GM19351 (cell line): ENCODE measurements at regions not wholly inside any gene's neighbourhood (a gene's known extent, or its start where the extent isn't known, plus 50 kb on each side); places are given as distances from the start of the nearest gene placed in this dataset.

Experiments
- ATAC-seq: cut with Tn5 transposase; IDR thresholded peaks from one replicate; pipeline ENCODE4 v1.9.1; 2021; ENCODE audit warnings: mild to moderate bottlenecking, moderate library complexity; ENCODE audit not compliant: unreplicated experiment

DNA sequence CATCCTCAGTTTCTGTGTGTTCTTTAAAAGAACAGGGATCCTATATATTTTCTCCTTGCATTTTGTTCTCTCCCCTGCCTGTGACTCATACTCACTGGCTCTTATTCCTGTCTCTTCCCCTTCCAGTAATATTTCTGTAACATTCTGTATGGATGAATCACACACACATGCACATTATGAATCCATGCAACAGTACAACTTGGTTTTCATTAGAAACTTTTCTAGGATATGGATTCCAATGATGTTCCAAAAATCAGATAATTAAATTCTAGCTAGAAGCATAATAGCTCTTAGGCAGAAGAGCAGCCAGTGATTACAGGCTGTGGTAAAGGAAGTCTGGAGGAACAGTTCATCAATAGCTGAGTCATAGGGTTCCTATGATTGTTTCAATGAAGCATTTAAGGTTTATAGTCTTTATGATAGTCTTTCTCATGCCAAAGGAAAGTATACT is 119.6 kb upstream of the PMFBP1 start:
- ATAC-seq: no peak

DNA sequence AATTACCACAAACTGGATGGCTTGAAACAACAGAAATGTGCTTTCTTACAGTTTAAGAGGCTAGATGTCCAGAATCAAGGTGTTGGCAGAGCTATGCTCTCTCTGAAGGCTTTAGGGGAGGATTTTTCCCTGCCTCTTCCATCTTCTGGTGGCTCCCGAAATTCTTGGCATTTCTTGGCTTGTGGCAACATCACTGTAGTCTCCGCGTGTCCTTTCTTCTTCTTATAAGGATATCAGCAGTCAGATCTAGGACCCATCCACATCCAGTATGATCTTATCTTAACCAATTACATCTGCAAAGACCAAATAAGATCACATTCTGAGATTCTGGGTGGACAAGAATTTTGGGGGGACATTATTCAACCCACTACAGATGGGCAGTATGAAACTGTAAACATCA is 119.2 kb upstream of the PMFBP1 start:
- ATAC-seq: no peak

DNA sequence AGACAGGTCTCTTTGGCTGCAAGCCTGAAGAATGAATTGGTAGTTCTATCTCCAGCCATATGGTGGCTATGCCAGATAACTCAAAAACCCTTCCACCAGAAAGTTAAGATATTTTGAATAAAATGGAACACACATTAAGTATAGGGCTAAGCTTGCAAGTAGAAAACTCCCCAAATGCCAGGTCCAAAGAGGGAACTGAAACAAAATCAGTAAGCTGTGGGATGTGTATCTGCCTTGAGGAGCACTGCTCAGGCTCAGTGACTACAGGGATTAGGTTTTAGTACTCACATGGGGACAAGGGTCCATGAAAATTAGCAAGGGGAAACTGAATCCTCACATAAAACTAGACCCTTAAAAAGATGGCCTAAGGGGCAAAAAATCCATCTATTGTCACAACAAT is 115.7 kb upstream of the PMFBP1 start:
- no peak for ATAC-seq

DNA sequence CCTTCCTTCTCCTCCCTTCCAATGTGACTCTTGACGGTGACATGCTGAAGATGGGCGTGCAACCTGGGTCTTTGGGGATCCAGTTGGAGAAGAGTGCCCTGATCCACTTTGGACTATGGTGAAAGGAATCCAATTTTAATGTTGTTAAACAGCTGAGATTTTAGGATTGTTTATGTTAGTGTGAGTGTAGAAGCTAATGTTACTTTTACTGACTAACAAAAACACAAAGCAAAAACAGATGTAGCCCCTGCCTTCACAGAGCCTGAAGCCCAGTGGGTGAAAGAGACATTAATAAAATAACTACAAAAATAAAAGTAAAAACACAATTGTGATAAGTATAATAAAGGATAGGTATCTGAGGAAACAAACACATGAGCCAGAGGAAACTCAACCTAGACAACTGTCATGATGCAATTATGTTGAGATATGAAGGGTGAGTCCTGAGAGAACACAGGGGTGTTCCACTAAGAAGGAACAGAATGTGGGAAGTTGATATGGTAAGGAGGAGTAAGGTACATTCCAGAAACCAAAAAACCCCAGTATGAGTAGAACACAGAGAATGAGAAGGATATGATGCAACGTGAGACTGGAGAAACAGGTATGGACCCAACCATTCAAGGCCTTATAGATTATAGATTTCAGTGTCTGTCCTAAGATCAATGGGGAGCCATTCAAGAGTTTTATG is 115.1 kb upstream of the PMFBP1 start:
- no peak for ATAC-seq

DNA sequence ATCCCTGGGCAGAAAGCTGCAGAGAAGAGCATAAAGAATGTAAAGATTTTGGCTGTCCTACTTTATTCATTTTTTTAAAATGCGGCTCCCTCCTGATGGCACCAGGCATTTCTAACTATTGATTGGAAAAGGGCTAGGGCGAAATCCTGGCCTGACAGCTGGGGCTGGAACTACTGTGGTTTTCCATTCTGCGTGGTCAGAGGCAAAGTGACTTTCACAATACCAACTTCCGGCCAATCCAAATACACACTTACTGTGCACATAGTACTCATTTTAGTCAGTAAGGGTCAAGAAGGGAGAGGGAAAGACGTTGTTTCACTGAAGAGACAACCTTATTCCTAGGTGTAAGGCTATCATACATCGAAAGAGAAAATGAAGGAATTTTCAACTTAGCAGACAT is 113.8 kb upstream of the PMFBP1 start:
- no peak for ATAC-seq

DNA sequence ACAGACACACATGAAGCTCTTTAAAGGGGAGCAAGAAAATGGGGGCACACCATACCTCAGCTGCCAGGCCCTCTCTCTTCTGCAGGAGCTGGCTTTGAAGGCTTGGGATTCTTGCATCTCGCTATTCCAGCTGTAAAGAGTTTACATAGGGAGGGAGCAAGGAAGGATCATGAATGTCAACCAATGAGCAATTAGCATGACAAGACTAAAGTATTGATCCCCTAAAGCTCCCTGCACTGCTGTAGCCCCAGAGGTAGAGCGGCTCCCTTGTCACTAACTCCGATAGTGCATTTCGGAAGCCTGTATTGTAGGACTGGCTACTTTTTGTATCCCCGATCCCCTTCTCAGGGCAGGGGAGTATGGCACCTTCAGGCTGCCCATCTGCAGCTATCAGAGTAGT is 113.4 kb upstream of the PMFBP1 start:
- ATAC-seq: no peak

DNA sequence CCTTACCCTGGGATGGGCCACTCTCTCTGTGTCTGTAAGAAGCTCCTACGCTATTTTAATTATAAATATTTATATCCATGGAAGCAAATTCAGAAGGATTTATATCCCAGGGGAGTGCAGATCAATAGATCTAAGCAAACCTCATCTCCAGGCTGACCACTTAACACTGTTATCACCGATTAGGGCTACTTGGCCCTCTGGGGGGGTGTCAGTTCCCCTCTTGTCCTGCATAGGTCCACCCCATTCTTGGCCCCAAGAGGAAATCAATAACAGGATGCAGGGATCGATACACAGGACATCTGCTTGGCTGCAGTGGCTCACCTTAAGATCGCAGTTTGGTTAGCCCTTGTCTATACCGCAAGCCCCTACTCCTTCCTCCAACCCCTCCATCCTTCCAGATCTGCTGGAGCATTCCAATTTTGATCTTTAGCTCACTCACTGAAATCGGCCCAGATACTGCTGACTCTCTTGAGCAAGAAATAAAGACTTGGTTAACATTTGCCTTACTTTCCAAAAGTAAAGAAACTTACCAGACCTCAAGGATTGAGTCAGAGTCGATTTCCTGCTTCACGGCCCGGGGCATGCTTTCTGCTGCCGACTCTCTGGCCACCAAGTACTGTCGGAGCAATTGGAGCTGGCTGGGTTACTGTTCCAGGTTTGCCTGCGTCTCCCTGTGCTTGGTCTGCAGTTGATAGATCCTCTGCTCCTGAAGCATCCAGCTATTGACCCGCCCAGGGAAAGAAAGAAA is 112.3 kb upstream of the PMFBP1 start:
- ATAC-seq: no peak

DNA sequence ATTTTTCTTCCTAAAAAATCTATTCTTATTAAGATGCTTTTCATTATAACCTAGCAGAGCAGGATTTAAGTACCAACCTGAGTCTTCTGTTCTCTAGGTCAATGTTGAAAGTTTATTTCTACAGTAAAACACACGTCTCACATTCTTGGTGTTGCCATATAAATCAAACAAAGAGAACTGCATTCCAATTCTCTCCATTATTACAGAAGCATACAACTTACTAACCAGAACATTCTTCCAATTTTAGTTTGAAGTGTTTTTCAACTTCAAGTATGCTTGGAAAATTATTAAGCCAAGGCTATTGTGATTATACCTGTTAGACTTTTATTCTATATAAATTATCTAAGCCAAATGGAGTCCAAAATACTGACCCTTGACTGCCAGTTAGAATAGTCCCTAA is 110.4 kb upstream of the PMFBP1 start:
- ATAC-seq: no peak

DNA sequence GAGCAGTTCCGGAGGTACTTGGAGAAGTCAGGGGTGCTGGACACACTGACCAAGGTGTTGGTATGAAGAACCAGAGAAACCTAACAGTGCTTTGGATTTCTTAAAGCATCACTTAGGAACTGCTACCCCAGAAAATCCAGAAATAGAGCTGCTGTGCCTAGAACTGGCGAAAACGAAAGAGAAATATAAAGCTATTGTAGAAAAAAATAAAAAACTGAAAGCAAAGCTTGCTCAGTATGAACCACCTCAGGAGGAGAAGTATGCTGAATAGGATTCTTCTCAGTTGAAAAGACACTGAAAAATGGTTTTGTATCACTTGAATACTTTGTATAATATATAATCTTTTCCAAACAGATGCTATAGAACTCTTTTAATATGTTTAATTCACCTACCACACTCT is 106.3 kb upstream of the PMFBP1 start:
- ATAC-seq: no peak

DNA sequence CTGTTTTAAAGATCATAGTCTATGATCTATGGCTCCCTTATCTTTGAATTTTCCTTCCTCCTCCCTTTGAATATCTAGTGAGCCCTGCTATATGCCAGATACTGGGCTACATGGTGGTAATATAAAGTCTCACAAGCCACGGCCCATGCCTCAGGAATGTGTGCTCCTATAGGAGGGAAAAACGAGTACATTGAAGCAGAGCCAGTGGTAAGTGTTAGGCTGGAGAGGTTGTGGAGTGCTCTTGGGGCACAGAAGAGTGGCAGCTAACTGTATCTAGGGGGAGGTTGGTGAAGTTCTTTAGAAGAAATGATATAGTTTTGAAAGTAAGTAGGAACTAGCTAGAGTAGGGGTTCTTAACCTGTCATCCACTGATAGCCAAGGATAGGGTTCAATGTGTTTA is 105.8 kb upstream of the PMFBP1 start:
- ATAC-seq: no peak

DNA sequence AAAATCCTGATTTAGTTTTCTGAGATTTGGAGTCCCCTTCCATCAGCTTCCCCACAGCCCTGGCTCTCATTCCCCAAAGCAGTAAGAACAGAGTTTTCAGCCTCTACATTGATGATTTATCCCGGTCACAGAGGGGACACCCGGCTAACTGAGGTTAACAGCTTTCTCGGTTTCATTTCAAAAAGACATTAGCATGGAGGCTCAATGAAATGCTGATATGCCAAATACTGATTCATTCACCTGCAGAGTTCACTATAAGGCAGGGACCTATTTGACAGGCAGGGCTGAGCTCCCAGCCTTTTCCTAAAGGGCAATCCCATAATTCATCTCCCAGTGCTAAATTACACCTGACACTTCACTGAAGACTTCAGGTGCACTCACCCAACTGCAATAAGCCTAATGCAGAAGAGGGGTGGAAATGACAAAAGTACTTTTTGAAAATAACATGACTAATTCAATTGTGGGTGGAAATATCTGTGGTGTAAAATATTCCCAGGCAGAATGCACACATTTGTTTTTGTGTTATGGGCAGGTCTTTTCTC is 99.8 kb upstream of the PMFBP1 start:
- no peak for ATAC-seq

DNA sequence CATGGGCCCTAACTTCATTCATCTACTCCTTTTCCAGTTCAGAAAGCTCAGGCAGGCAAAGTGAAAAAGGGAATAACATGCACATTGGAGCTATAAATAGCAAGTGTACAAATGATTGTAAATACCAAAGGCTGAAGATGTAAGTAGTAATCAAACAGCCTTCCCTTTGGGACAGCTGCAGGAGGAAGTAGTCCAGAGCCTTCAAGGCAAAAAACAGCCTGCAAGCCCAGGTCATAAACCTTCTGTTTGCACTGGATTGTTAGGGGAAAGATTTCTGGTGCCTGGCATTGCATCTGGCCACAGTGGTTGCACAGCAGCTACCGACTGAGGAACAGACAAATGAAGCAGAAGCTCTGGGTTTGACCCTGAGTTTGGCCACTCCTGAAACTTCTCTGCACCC is 98.6 kb upstream of the PMFBP1 start:
- ATAC-seq: no peak

DNA sequence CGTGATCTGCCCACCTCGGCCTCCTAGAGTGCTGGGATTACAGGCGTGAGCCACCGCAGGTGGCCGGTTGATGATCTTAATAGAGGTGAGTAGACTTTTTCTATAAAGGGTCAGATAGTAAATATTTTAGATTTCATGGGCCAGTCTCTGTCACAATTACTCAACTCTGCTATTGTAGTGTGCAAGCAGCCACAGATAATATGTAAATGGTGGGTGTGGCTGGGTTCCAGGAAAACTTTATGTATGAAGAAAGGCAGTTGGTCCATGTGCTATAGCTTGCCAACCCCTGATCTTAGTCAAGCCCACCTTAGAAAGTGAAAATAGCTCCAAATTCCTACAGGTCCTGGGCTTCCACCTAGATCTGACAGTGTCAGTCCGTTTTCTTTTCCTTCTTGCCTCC is 94.9 kb upstream of the PMFBP1 start:
- no peak for ATAC-seq

DNA sequence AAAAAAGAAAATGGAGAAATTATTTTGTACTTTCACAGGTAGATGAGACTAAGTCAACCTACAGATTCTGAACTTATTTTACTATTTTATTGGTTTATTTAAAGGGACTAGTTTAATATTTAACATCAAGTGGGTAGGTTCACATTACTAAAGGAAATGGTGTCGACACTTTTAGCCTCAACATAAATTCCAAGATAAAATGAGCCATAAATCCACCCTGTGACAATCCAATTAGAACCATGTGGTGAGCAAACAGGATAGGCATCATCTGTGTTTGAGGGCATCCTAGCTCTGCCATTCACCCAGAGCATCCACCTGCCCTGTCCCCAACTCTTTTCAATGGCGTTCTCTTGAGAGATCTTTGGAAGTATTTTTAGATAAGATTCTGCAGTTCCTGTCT is 92.8 kb upstream of the PMFBP1 start:
- no peak for ATAC-seq

DNA sequence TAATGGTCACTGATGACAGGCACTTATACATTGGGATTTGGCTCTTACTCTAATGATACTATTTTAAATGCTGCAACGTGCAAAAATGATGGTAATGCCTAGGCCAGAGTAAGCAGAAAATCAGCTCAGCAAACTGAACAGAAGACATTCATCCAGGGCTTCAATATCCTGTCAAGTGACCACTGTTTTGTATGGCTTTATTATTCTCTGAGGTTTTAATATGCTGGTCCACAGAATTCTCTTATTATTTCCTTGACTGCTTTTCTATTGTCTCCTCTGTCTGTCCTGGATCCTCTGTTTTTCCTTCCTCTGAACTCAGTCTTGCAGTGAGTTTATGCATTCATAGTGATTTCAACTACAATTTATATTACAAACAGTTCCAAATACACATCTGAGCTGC is 90.8 kb upstream of the PMFBP1 start:
- no peak for ATAC-seq

DNA sequence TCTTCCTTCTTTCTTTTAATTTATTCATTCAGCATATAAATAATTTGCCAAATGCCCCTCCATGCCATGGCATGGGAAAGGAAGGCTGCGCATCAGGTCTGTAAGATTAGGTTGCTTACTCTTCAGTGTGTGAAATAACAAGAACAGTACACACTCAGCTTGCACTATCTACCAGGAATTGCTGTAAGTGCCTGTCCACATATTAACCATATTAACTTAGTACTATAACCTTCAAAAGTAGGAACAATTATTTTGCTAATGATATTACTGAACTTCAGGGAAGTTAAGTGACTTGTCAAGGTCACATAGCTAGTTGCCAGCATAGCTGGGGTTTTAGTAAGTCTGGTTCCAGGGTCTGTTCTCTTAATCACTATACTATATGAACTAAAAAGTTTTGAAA is 89.2 kb upstream of the PMFBP1 start:
- no peak for ATAC-seq

DNA sequence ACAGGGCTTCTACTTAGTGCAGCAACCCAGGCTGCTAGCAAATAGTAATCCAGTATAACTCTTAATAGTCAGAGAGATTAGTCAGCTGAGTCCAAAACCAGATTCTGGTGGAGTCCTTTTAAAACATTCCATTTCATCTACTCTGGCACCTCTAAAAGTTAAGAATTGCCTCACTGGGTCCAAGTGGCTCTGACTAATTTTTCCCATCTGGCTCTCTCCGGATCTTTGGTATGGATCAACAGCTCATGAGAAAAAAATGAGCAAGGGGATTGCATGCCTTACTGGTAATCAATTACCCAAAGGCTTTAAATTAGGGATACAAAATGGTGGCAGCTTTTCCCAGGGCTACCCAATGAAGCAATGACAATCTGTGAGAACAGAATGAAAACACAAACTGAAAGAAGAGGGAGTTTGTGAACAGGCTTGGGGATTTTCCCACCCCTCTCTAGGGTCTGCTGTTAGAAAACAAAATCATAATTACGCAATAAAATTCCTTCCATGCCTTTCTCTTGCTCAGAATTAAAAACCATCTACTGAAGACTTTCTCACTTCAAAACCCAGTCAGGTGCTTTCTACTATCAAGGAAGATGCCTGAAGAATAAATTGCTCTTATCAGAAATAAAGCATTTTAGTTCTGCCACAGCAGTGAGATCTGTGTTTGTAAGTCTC is 84.6 kb upstream of the PMFBP1 start:
- no peak for ATAC-seq

DNA sequence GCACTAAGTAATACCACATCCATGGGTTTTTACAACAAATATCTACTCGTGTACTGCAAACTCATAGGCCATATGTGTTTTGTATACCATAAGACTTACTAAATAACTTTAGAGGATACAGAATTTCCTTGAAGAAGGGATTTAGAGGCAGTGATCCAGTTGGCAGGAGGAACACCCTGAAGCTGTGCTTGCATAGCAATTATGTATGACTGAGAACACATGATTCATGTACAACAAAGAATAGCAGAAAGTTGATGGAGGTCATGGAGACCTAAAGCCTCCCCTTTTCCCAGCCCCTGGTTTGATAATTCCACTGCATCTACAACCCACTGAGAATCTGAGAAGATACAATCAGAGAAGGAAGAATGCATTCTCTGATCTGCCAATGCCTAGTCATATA is 83.8 kb upstream of the PMFBP1 start:
- ATAC-seq: no peak

DNA sequence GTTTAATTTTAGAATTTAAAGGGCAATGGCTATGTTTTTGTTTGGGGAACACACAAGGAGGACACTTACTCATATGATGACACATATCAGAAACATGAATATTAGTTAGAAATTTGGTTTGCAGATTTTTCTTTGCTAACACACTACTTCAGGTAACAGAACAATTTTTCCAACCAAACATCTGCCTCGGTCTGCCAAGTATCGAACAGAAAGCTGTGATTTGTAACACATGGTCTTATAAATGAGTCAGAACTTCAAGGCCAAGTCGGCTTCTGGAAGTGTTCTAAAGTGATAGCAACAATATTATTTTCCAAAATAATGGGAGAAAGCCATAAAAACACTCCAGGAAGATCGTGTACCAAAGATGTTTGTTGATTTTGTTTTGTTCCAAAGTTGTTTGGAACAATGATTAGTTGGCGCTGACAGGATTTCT is 75.9 kb upstream of the PMFBP1 start:
- no peak for ATAC-seq

DNA sequence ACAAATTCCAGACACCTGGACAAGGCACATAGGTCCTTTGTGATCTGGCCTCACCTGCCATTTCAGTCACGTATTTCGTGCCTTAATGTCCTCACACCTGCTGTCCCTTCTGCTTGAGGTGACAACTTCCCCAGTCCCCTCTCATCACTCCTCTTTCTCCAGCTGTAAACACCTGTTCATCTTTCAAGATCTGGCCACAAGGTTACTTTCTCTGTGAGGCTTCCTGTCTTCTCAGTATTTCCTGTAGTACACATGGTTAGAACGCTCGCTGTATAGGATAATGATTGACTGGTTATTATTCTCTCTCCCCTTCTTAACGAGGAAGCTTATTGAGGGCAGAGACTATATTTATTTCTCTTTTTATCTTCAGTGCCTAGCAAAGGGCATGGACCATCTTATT is 74.5 kb upstream of the PMFBP1 start:
- ATAC-seq: peak; percentile 77

DNA sequence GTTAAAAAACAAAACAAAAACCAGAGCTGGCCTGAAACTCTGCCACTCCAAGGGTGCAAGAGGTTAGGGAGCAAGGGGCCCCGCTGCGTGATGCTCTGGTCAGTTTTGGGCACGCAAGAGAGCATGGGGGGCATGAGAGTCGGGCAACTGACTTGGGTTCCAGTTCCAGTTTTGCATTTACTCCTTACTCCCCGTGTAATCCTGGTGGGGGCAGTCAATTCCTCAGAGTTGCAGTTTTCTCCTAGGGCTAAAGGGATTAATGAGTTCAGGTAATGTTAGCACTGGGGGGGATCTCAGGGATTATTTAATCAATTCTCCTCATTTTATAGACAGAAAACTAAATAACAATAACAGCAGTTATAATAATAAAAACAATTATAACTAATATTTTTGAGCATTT is 72.9 kb upstream of the PMFBP1 start:
- ATAC-seq: no peak

DNA sequence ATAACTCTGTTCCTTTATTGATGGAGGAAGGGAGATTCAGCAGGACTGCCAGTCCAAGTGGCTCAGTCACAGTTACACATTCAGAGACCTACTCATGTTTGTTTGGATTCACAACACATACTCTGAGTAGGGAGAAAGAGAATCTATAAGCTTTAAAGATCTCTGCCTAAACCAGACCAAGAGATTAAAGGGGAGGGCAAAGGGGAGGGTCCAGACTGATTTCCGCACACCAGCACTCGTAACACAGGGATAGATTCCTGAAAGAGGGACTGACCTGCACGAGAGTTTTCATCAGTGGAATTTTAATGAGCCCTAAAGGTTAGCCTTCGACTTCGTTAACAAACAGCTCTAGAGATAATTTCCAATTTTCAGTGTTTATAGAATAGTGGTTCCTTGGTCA is 71.7 kb upstream of the PMFBP1 start:
- no peak for ATAC-seq
